LHCN-M2 (cell line): ENCODE measurements at regions not wholly inside any gene's neighbourhood (a gene's known extent, or its start where the extent isn't known, plus 50 kb on each side); places are given as distances from the start of the nearest gene placed in this dataset.
A peak's percentile ranks its signal among the peaks of the same experiment; 100 is the strongest.
"Not testable (repeated sequence)": the region's sequence is repeated elsewhere in the genome, so short reads cannot be mapped to it uniquely, and the experiment has no call there.

Experiments
- DNase-seq: peaks from one replicate; pipeline ENCODE4 v3.0.0-alpha.2; 2012; ENCODE audit warnings: low read depth

GRCh38 chr4:164312671-164313070 is 441.3 kb upstream of the SMIM31 start:
- no peak for DNase-seq

- DNase-seq, result no peak
These were observed 440.1 kb upstream of the SMIM31 start for GRCh38 chr4:164313853-164314252.

- no peak for DNase-seq
These were observed 435.6 kb upstream of the SMIM31 start for GRCh38 chr4:164318350-164318749.

- no peak for DNase-seq
These were observed 434.2 kb upstream of the SMIM31 start for GRCh38 chr4:164319688-164320087.

GRCh38 chr4:164320847-164321246 is 433.1 kb upstream of the SMIM31 start:
- DNase-seq, result no peak

- no peak for DNase-seq
These were observed 427.9 kb upstream of the SMIM31 start for GRCh38 chr4:164326056-164326455.

GRCh38 chr4:164337219-164337944 is 416.5 kb upstream of the SMIM31 start:
- no peak for DNase-seq

GRCh38 chr4:164343472-164343976 is 410.4 kb upstream of the SMIM31 start:
- no peak for DNase-seq

- peak; percentile 36 for DNase-seq
These were observed 408.2 kb upstream of the SMIM31 start for GRCh38 chr4:164345756-164346155.

GRCh38 chr4:164350061-164350460 is 403.9 kb upstream of the SMIM31 start:
- DNase-seq, result no peak

- not testable (repeated sequence) for DNase-seq
These were observed 403.2 kb upstream of the SMIM31 start for GRCh38 chr4:164350716-164351115.

GRCh38 chr4:164357957-164358356 is 396.0 kb upstream of the SMIM31 start:
- DNase-seq, result peak; percentile 39

GRCh38 chr4:164358400-164358799 is 395.5 kb upstream of the SMIM31 start:
- no peak for DNase-seq

GRCh38 chr4:164359881-164360280 is 394.1 kb upstream of the SMIM31 start:
- DNase-seq, result no peak

GRCh38 chr4:164368894-164369293 is 385.0 kb upstream of the SMIM31 start:
- no peak for DNase-seq

GRCh38 chr4:164373021-164373420 is 380.9 kb upstream of the SMIM31 start:
- DNase-seq, result no peak

- no peak for DNase-seq
These were observed 376.7 kb upstream of the SMIM31 start for GRCh38 chr4:164377277-164377676.

GRCh38 chr4:164378361-164378760 is 375.6 kb upstream of the SMIM31 start:
- no peak for DNase-seq

- DNase-seq, result no peak
These were observed 374.2 kb upstream of the SMIM31 start for GRCh38 chr4:164379694-164380093.

- DNase-seq, result no peak
These were observed 372.1 kb upstream of the SMIM31 start for GRCh38 chr4:164381859-164382258.

- DNase-seq, result no peak
These were observed 370.9 kb upstream of the SMIM31 start for GRCh38 chr4:164383058-164383357.

- peak; percentile 58 for DNase-seq
These were observed 370.3 kb upstream of the SMIM31 start for GRCh38 chr4:164383358-164384220.

- DNase-seq, result no peak
These were observed 369.5 kb upstream of the SMIM31 start for GRCh38 chr4:164384416-164384815.
